Activated T-helper 1 cell treated with anti-CD3 and anti-CD28 coated beads, Interleukin-12 subunit alpha, Interleukin-12 subunit beta, Interleukin-2, Interleukin-4 antibody, amounts not matched to agents 30 ng/mL and 10 ng/mL and 1 ng/mL, durations not matched to agents 14 hours and 24 hours and 36 hours (primary cell): ENCODE measurements at regions not wholly inside any gene's neighbourhood (a gene's known extent, or its start where the extent isn't known, plus 50 kb on each side); places are given as distances from the start of the nearest gene placed in this dataset.

Experiments
- DNase-seq: peaks from one replicate; pipeline ENCODE4 v3.0.0; 2021; ENCODE audit warnings: low spot score
- H3K27ac Mint-ChIP-seq: one replicate; pipeline ENCODE4 v1.8.0; 2021; ENCODE audit warnings: mild to moderate bottlenecking, mixed read lengths
- H3K27me3 Mint-ChIP-seq: one replicate; pipeline ENCODE4 v1.8.0; 2022; ENCODE audit warnings: mild to moderate bottlenecking, moderate library complexity, mixed read lengths; ENCODE audit not compliant: insufficient read depth
- H3K36me3 Mint-ChIP-seq: one replicate; pipeline ENCODE4 v1.8.0; 2021; ENCODE audit warnings: low read depth, mixed read lengths
- H3K4me1 Mint-ChIP-seq: one replicate; pipeline ENCODE4 v1.8.0; 2021; ENCODE audit warnings: low read depth, mixed read lengths
- H3K4me3 Mint-ChIP-seq: one replicate; pipeline ENCODE4 v1.8.0; 2021; ENCODE audit warnings: mild to moderate bottlenecking, moderate library complexity, mixed read lengths
- H3K9me3 Mint-ChIP-seq: one replicate; pipeline ENCODE4 v1.8.0; 2021; ENCODE audit warnings: mixed read lengths
- intact Hi-C: fragments of 100-400 bp; cut with micrococcal nuclease; formaldehyde crosslinking; loops from one replicate; pipeline ENCODE4 v1.15.1; 2024

DNA sequence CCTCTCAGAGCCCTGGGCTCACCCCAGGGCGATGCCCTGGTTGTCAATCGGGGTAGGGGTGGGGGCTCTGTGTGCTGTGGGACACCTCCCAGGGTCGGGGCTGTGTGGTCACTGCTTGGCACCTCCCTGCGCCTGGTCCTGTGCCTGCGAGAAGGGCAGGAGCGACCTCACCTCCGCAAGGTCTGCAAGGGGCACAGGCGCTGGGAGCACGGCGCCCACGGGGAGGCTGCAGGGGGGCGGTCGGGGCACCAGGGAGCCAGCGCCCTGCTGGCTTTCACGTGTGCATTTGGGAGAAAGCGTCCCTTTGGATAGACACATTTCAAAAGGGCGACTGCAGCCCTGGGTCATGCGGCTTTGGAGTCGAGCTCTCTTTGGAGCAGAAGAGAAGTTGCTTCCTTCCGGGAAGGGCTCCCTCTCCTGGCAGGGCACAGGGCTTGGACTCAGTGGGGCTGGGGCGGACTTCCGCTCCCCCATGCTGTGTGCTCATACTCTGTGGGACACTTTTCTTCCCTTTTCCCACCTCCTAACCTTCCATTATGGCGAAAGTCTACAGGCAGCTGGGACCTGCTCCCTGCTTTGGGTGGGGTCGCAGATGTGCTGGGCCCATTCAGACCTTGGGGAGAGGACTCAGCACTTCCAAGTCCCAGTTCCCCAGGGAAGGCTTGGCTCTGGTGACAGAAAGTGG is 52.9 kb upstream of the SLC28A3 start:
- H3K9me3 Mint-ChIP-seq, result no peaks in the 10 kb centered on the region
- intact Hi-C loops, result loop anchor here (10.0 kb wide), 1 partner anchor 1391 kb away; no protein-coding TSS in a partner anchor
- no peaks in the 10 kb centered on the region for H3K36me3 Mint-ChIP-seq
- no peak for DNase-seq
- H3K4me3 Mint-ChIP-seq, result no peak overlapping the region
- H3K4me1 Mint-ChIP-seq, result no peaks in the 10 kb centered on the region
- no peak overlapping the region for H3K27ac Mint-ChIP-seq
- peaks cover 4% of the 10 kb centered on the region for H3K27me3 Mint-ChIP-seq

GRCh38 chr9:84394036-84394435 is 53.5 kb upstream of the SLC28A3 start:
- Mint-ChIP-seq H3K27ac (no peak overlapping the region), H3K4me1 (no peaks in the 10 kb centered on the region), H3K9me3 (no peaks in the 10 kb centered on the region), H3K4me3 (no peak overlapping the region), H3K27me3 (peaks cover 4% of the 10 kb centered on the region), H3K36me3 (no peaks in the 10 kb centered on the region)
- no peak for DNase-seq
- intact Hi-C loops, result loop anchor here (10.0 kb wide), 1 partner anchor 1391 kb away; no protein-coding TSS in a partner anchor

DNA sequence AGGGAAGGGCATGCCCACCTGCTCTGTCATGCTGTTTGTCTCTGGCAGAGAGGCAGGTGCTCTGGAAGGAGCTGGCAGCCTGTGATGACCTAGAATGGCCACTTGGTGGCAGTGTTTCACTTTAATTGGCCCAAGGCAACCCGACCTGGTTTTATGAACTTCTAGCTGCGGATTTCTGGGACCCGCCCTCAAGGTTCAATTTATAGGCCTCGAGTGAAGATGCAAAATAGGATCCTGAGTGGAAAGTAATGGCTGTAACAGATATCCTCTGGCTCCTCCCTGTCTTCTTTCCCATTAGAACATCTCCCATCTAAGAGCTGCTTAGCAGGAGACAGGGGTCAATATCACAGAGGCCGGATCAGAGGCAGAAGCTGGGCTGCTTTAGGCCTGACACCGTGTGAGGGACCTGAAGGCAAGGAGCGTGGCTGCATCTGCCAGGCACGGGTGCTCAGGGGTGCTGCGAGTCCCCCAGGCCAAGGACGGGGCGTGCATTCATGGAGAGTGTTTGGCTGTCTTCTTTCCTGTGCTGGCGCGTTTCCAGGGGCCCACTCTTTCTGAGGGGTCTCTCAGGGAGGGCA is 56.7 kb upstream of the SLC28A3 start:
- DNase-seq, result peak; percentile 43
- Mint-ChIP-seq H3K27me3 (no peaks in the 10 kb centered on the region), H3K9me3 (no peaks in the 10 kb centered on the region), H3K4me1 (no peaks in the 10 kb centered on the region), H3K27ac (no peak overlapping the region), H3K36me3 (no peaks in the 10 kb centered on the region), H3K4me3 (no peak overlapping the region)
- intact Hi-C loops, result loop anchor here (1.0 to 10.0 kb wide), 7 partner anchors 384 to 1388 kb away; no protein-coding TSS in a partner anchor

- Mint-ChIP-seq H3K36me3 (no peaks in the 10 kb centered on the region), H3K4me3 (no peak overlapping the region), H3K4me1 (no peaks in the 10 kb centered on the region), H3K9me3 (no peaks in the 10 kb centered on the region), H3K27ac (no peak overlapping the region), H3K27me3 (no peaks in the 10 kb centered on the region)
- intact Hi-C loops, result loop anchor here (1.0 to 10.0 kb wide), 7 partner anchors 383 to 1387 kb away; no protein-coding TSS in a partner anchor
- no peak for DNase-seq
Observed at GRCh38 chr9:84397822-84398221, 57.3 kb upstream of the SLC28A3 start.

DNA sequence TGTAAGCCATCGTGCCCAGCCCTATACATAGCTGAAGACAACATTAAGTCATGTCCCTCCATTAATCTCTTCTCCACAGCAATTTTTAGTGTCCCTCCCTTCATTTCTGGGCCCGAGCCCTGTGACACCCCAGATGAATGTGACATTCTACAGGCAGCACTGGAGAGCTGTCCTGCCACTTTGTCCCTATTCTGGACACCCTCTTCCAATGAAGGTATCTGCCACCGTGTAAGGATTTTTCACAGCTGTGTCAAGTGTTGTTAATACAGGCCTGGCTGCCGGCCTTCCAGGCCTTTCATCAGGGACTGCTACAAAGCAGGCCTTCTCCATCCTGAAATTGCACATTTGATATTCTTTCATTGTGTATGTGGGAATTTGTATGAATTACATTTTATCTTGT is 62.0 kb upstream of the SLC28A3 start:
- H3K4me3 Mint-ChIP-seq, result no peak overlapping the region
- no peak overlapping the region for H3K27ac Mint-ChIP-seq
- no peak for DNase-seq
- H3K9me3 Mint-ChIP-seq, result no peaks in the 10 kb centered on the region
- H3K36me3 Mint-ChIP-seq, result no peaks in the 10 kb centered on the region
- H3K27me3 Mint-ChIP-seq, result no peaks in the 10 kb centered on the region
- intact Hi-C loops, result no loop called here
- H3K4me1 Mint-ChIP-seq, result no peaks in the 10 kb centered on the region

GRCh38 chr9:84403288-84403687 is 62.7 kb upstream of the SLC28A3 start:
- Mint-ChIP-seq H3K27me3 (no peaks in the 10 kb centered on the region), H3K36me3 (no peaks in the 10 kb centered on the region), H3K9me3 (no peaks in the 10 kb centered on the region), H3K4me1 (no peaks in the 10 kb centered on the region), H3K4me3 (no peak overlapping the region), H3K27ac (no peak overlapping the region)
- no peak for DNase-seq
- intact Hi-C loops, result no loop called here

DNA sequence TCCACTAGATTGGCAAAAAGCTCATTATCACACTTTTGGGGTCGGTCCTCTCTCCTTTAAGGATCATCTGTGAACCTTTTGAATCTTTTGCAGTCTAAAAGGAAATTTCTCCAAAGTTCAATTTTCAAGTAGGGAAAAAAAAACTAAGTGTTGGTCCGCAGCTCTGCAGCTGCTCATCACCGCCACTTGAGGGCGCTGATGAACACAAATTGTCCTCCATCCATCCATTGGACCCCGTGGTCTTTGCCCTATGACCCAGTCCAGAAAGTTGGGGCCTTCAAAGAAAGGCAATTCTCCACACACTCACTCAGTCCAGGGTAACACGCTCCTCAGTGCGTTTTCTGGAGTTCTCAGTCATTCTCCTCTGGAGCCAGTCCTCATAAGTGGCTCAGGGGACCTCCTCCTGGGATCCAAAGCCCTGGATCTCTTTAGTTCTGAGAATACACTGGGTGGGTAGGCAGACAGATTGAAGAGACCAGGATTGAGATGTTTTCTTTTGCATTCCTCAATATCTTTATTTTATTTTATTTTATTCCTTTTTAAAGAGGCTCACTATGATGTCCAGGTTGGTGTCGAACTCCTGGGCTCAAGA is 63.6 kb upstream of the SLC28A3 start:
- no peak overlapping the region for H3K4me3 Mint-ChIP-seq
- no peaks in the 10 kb centered on the region for H3K36me3 Mint-ChIP-seq
- DNase-seq, result no peak
- intact Hi-C loops, result no loop called here
- H3K9me3 Mint-ChIP-seq, result no peaks in the 10 kb centered on the region
- no peak overlapping the region for H3K27ac Mint-ChIP-seq
- no peaks in the 10 kb centered on the region for H3K27me3 Mint-ChIP-seq
- no peaks in the 10 kb centered on the region for H3K4me1 Mint-ChIP-seq

DNA sequence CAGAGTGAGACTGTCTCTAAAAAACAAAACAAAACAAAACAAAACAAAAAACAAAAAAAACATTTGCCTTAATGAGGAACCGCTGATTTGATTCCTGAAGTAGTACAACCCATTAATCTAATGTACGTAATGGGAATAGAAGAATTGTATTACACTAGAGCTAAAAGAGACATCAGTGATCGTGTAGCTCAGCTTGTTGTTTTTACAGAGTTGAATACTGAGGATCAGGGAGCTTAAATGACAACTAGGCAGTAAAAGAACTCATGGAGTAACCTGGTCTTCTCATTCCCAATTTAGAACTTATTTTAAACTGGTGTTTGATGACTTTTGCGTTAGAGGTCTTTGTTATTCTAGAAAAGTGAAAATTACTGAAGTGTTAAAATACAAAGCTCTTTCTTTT is 65.1 kb upstream of the SLC28A3 start:
- intact Hi-C loops, result no loop called here
- no peaks in the 10 kb centered on the region for H3K9me3 Mint-ChIP-seq
- no peak for DNase-seq
- H3K4me1 Mint-ChIP-seq, result no peaks in the 10 kb centered on the region
- H3K36me3 Mint-ChIP-seq, result no peaks in the 10 kb centered on the region
- no peak overlapping the region for H3K4me3 Mint-ChIP-seq
- H3K27ac Mint-ChIP-seq, result no peak overlapping the region
- H3K27me3 Mint-ChIP-seq, result no peaks in the 10 kb centered on the region

DNA sequence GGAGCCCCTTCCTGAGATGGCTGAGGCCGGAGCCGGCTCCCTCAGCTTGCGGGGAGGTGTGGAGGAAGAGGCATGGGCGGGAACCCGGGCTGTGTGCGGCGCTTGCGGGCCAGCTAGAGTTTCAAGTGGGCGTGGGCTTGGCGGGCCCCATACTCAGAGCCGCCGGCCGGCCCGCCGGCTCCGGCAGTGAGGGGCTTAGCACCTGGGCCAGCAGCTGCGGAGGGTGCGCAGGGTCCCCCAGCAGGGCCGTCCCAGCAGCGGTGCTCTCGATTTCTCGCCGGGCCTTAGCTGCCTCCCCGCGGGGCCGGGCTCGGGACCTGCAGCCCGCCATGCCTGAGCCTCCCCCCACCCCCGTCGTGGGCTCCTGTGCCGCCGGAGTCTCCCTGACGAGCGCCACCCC is 67.9 kb upstream of the SLC28A3 start:
- H3K36me3 Mint-ChIP-seq, result no peaks in the 10 kb centered on the region
- no peak for DNase-seq
- H3K4me1 Mint-ChIP-seq, result no peaks in the 10 kb centered on the region
- H3K27me3 Mint-ChIP-seq, result no peaks in the 10 kb centered on the region
- no peak overlapping the region for H3K27ac Mint-ChIP-seq
- intact Hi-C loops, result no loop called here
- H3K4me3 Mint-ChIP-seq, result no peak overlapping the region
- H3K9me3 Mint-ChIP-seq, result no peaks in the 10 kb centered on the region

- Mint-ChIP-seq H3K4me3 (no peak overlapping the region), H3K4me1 (no peaks in the 10 kb centered on the region), H3K27ac (no peak overlapping the region), H3K36me3 (no peaks in the 10 kb centered on the region), H3K9me3 (no peaks in the 10 kb centered on the region), H3K27me3 (no peaks in the 10 kb centered on the region)
- DNase-seq, result no peak
- intact Hi-C loops, result no loop called here
Observed at GRCh38 chr9:84411683-84412267, 71.2 kb upstream of the SLC28A3 start.

- intact Hi-C loops, result no loop called here
- H3K27me3 Mint-ChIP-seq, result no peaks in the 10 kb centered on the region
- no peaks in the 10 kb centered on the region for H3K36me3 Mint-ChIP-seq
- no peaks in the 10 kb centered on the region for H3K9me3 Mint-ChIP-seq
- no peak overlapping the region for H3K4me3 Mint-ChIP-seq
- no peak for DNase-seq
- no peak overlapping the region for H3K27ac Mint-ChIP-seq
- H3K4me1 Mint-ChIP-seq, result no peaks in the 10 kb centered on the region
Observed at GRCh38 chr9:84412654-84413053, 72.1 kb upstream of the SLC28A3 start.

- Mint-ChIP-seq H3K27me3 (no peaks in the 10 kb centered on the region), H3K9me3 (no peaks in the 10 kb centered on the region), H3K36me3 (no peaks in the 10 kb centered on the region), H3K4me1 (no peaks in the 10 kb centered on the region), H3K27ac (no peak overlapping the region), H3K4me3 (no peak overlapping the region)
- no peak for DNase-seq
- intact Hi-C loops, result no loop called here
Observed at GRCh38 chr9:84413301-84413700, 72.7 kb upstream of the SLC28A3 start.

DNA sequence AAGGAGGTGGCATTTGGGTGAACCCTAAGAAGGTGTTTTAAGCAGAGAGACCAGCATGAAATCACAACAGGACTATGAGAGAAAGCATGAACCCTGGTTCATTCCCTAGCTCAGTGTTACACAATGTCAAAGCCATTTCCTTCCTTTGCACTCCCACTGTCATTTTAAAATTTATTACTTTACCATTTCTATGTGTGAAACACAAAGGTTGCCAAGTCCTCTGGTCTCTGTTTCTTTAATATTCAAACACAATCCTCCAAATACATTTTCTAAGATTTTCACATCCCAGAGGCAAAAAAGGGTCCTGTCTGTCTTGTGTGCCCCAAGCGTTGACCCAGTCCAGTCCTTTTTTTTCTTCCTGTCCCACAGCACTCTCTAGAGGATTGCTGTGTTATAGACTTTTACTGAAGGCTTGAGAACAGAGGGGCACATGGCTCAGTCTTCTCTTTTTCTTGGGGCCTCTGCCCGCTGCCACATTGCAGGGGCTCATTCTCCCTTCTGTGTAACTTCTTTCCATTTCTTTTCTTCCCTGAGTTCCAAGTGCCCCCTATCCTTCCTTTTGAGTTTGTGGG is 78.6 kb upstream of the SLC28A3 start:
- H3K36me3 Mint-ChIP-seq, result no peaks in the 10 kb centered on the region
- no peak for DNase-seq
- no peaks in the 10 kb centered on the region for H3K4me1 Mint-ChIP-seq
- no peak overlapping the region for H3K27ac Mint-ChIP-seq
- H3K9me3 Mint-ChIP-seq, result peaks cover 4% of the 10 kb centered on the region
- intact Hi-C loops, result no loop called here
- H3K27me3 Mint-ChIP-seq, result peaks cover 4% of the 10 kb centered on the region
- H3K4me3 Mint-ChIP-seq, result no peak overlapping the region
